Epithelial cell of proximal tubule (primary cell): ENCODE measurements at regions not wholly inside any gene's neighbourhood (a gene's known extent, or its start where the extent isn't known, plus 50 kb on each side); places are given as distances from the start of the nearest gene placed in this dataset.
A peak's percentile ranks its signal among the peaks of the same experiment; 100 is the strongest.

ENCODE experiments used
- DNase-seq: peaks from one replicate; pipeline ENCODE4 v3.0.0-alpha.2; 2011; ENCODE audit warnings: low read depth
- H3K4me3 ChIP-seq: 2 replicates; pipeline ENCODE4 v1.5.1; 2011; ENCODE audit warnings: low read depth, mild to moderate bottlenecking, low read length
- TF ChIP-seq, protein P1 (sequence below): conservative IDR thresholded peaks from 2 replicates; pipeline ENCODE4 v1.5.1; 2012; ENCODE audit warnings: low read depth, mild to moderate bottlenecking, low read length

DNA sequence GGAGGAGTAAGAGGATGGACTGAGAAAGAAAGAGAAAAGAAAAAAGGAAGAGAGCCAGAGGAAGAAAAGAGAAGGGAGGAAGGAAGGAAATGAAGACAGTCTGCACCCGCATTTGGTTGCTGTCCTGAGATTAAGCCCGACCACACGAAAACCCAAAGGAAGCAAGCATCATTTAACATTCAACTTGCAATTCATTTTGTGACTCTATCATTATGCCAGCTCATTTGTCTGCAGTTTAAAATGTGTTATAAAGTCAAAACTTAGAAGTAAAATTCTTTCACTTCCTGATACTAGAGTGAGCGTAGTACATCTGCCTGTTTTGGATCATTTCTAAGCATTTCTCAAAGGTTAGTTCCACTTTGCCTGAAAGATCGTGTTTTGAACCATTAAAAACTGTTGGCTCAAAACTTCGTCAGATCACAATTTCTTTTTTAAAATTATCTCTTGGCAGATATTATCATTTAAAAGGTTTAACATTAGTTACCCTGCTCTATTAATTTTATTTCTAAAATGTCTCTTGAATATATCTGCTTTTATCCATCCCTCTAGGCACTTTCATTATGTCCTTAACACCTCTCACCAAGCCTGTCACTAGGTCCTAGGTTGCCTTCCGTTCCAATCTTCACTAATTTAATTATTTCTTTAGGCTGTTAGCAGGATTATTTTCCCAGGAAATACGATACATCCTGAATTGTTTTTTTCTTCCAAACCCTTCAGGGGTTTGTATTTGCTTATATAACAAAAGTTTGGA, 240.9 kb downstream of the TLE4 start:
- TF ChIP-seq, protein P1, sequence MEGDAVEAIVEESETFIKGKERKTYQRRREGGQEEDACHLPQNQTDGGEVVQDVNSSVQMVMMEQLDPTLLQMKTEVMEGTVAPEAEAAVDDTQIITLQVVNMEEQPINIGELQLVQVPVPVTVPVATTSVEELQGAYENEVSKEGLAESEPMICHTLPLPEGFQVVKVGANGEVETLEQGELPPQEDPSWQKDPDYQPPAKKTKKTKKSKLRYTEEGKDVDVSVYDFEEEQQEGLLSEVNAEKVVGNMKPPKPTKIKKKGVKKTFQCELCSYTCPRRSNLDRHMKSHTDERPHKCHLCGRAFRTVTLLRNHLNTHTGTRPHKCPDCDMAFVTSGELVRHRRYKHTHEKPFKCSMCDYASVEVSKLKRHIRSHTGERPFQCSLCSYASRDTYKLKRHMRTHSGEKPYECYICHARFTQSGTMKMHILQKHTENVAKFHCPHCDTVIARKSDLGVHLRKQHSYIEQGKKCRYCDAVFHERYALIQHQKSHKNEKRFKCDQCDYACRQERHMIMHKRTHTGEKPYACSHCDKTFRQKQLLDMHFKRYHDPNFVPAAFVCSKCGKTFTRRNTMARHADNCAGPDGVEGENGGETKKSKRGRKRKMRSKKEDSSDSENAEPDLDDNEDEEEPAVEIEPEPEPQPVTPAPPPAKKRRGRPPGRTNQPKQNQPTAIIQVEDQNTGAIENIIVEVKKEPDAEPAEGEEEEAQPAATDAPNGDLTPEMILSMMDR = no peak
- DNase-seq = no peak
- no peak overlapping the region for H3K4me3 ChIP-seq

DNA sequence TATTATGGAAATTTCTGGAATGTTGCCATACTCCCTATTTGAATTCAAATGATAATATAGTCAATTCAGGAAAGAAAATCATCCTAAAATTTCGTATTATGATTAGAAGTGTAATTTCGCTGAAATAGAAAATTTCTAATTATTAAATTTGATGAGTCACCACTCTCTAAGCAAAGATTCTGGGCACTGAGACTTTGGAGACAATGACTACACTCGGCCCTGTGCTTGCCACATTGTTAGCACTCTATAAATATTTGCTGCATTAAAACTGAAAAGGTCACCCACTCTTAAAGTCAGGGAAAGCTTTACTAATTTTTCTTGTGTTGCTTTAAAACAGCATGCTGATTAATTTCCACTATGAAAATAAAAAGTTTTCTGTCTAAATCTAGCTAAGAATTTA, 240.3 kb downstream of the TLE4 start:
- TF ChIP-seq, protein P1 = no peak
- DNase-seq = no peak
- no peak overlapping the region for H3K4me3 ChIP-seq

DNA sequence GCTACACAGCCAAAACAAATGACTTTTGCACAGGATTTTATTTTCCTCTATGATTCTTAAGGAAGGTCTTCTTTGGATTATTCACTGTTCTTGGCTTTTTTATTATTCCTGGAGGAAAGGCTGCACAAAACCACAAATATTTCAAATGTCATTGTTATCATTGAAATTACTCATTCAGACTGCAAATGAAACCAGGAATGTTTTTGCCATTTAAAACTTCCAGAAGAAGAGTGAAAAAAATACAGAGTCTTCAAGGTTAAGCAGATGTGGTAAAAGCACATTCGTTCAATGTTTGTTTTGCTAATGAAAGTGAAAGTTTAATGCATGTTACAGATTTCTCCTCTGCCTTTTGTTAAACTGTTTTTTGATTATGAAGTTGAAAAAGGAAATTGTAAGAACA, 238.2 kb downstream of the TLE4 start:
- no peak overlapping the region for H3K4me3 ChIP-seq
- TF ChIP-seq, protein P1 = no peak
- peak; percentile 32 for DNase-seq

DNA sequence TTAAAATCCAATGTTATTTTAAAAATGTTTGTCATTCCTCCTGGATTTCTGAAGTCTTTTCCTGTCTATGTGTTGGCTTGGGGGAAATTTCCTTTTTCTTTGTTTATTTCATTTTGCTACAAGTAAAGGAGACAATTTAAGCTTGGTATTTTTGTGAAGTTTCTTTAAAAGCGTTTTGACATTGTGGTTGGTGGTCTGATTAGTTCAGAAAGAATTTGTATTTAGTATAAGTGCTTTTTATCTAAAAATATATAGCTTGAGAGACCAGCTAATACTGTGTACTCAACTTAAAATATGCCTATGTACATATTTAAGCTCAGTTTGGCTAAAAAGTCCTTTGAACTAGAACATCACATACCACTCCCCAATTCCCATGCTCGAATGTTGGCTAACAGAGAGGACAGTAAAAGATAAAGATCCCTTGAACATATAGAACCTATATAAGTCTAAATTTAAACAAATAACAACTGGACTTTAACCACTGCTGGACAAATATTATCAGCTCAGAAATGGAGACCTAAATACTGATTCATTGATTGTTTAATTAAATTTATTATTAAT, 237.6 kb downstream of the TLE4 start:
- H3K4me3 ChIP-seq = no peak overlapping the region
- DNase-seq = no peak
- TF ChIP-seq, protein P1 = no peak

DNA sequence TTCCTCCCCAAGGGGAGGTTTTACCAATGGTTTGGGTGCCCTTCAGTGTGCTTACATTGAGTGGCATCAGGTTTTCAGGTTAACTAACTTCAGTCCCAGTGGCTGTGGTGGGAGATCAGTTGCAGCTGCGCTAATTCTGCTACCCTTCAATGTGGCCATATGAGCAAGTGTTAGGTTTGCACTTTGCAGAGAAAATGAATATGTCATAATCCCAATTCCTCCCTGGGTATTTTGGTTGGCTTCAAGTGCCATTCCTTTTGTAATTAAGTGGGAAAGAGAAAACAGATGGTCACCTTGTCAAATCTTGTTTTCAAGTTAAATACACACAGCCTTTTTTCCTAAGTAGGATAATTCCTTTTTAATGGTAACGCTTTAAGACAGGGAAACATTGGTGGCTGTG, 236.2 kb downstream of the TLE4 start:
- no peak for DNase-seq
- H3K4me3 ChIP-seq = no peak overlapping the region
- TF ChIP-seq, protein P1 = no peak

DNA sequence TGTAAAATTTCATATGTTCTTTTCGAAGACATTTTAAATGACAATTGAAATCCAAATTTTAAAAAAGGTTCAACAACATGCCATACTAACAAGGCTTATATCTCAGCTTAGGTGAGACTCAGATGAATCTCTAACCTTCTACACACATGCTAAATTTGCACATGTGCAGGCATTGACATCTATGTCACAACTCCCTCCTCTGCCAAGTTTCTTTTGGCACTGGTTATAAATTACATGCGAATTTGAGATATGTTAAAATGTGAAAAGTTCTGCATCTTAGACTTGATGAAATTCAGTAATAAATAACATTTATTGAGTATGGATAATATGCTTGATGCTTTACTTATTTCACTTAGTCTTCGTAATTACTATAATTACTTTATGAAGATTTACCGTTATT, 234.3 kb downstream of the TLE4 start:
- no peak overlapping the region for H3K4me3 ChIP-seq
- DNase-seq = no peak
- TF ChIP-seq, protein P1 = no peak

DNA sequence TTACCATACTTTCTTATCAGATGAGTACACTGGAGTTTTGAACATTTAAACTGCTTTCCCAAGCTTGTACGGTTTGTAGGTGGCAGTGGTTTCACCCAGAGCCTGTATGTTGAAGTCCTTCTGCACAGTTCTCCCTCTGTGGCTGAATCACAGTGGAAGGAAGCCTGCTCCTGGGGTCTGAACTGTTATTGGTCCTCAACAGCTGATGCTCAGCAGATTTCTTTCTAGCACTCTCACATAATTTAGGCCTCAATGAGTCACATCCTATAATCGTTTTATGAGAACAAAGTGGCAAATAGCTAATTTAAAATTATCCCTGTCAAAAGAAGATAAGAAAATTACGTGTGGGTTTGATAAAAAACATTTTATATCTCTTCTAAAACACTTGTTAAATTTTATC, 229.7 kb downstream of the TLE4 start:
- H3K4me3 ChIP-seq = no peak overlapping the region
- DNase-seq = no peak
- TF ChIP-seq, protein P1 = no peak
